Astrocyte (in vitro differentiated cells and primary cell): ENCODE measurements at regions not wholly inside any gene's neighbourhood (a gene's known extent, or its start where the extent isn't known, plus 50 kb on each side); places are given as distances from the start of the nearest gene placed in this dataset.

Source experiments
- DNase-seq: peaks from one replicate; pipeline ENCODE4 v3.0.0-alpha.2; 2010; ENCODE audit warnings: low read depth
- FAIRE-seq: peaks from 2 replicates; lab custom pipeline; 2011; peaks lifted over from hg19 to GRCh38; lab: Jason Lieb, UNC
- H2AFZ ChIP-seq: 2 replicates; pipeline ENCODE4 v1.6.0; 2012; ENCODE audit warnings: low read depth, low read length, inconsistent platforms
- H3K27ac ChIP-seq: 2 replicates; pipeline ENCODE4 v1.5.1; 2011; ENCODE audit warnings: low read depth, low read length, inconsistent platforms
- H3K27me3 ChIP-seq: 2 replicates; pipeline ENCODE4 v1.6.0; 2011; ENCODE audit warnings: low read length, inconsistent platforms; ENCODE audit not compliant: insufficient read depth
- H3K36me3 ChIP-seq: 2 replicates; pipeline ENCODE4 v1.5.1; 2011; ENCODE audit warnings: low read length, inconsistent platforms; ENCODE audit not compliant: insufficient read depth
- H3K4me1 ChIP-seq: 2 replicates; pipeline ENCODE4 v1.5.1; 2011; ENCODE audit warnings: low read length, inconsistent platforms; ENCODE audit not compliant: insufficient read depth
- H3K4me2 ChIP-seq: 2 replicates; pipeline ENCODE4 v1.6.0; 2012; ENCODE audit warnings: low read length, inconsistent platforms
- H3K4me3 ChIP-seq: 2 replicates; pipeline ENCODE4 v1.5.1; 2011; ENCODE audit warnings: low read depth, mild to moderate bottlenecking, low read length, inconsistent platforms; ENCODE audit not compliant: insufficient read depth
- H3K79me2 ChIP-seq: 2 replicates; pipeline ENCODE4 v1.6.0; 2012; ENCODE audit warnings: mild to moderate bottlenecking, low read length, inconsistent platforms; ENCODE audit not compliant: insufficient read depth
- H3K9ac ChIP-seq: 2 replicates; pipeline ENCODE4 v1.6.0; 2012; ENCODE audit warnings: mild to moderate bottlenecking, low read length, inconsistent platforms
- H3K9me3 ChIP-seq: 2 replicates; pipeline ENCODE4 v1.5.1; 2012; ENCODE audit warnings: low read depth, mild to moderate bottlenecking, low read length, inconsistent platforms; ENCODE audit not compliant: insufficient read depth
- H4K20me1 ChIP-seq: 2 replicates; pipeline ENCODE4 v1.6.0; 2012; ENCODE audit warnings: low read length, inconsistent platforms; ENCODE audit not compliant: insufficient read depth
- H3K27ac Mint-ChIP-seq: one replicate; pipeline ENCODE4 v1.8.0; 2021; ENCODE audit warnings: mild to moderate bottlenecking, mixed read lengths; ENCODE audit not compliant: unreplicated experiment
- H3K27me3 Mint-ChIP-seq: one replicate; pipeline ENCODE4 v1.8.0; 2021; ENCODE audit warnings: low read depth, mixed read lengths; ENCODE audit not compliant: unreplicated experiment
- H3K36me3 Mint-ChIP-seq: one replicate; pipeline ENCODE4 v1.8.0; 2021; ENCODE audit warnings: low read depth, mixed read lengths; ENCODE audit not compliant: unreplicated experiment
- H3K4me1 Mint-ChIP-seq: one replicate; pipeline ENCODE4 v1.8.0; 2021; ENCODE audit warnings: low read depth, mixed read lengths; ENCODE audit not compliant: unreplicated experiment
- H3K4me3 Mint-ChIP-seq: one replicate; pipeline ENCODE4 v1.8.0; 2021; ENCODE audit warnings: mild to moderate bottlenecking, moderate library complexity, mixed read lengths; ENCODE audit not compliant: unreplicated experiment
- H3K9me3 Mint-ChIP-seq: one replicate; pipeline ENCODE4 v1.8.0; 2021; ENCODE audit warnings: mild to moderate bottlenecking, mixed read lengths; ENCODE audit not compliant: unreplicated experiment
- CTCF ChIP-seq: IDR thresholded peaks from 2 replicates; pipeline ENCODE4 v1.5.1; 2011; ENCODE audit warnings: low read depth, mild to moderate bottlenecking, inconsistent platforms, low read length, moderate library complexity; ENCODE audit not compliant: insufficient read depth
- EZH2 ChIP-seq: IDR thresholded peaks from 2 replicates; pipeline ENCODE4 v1.6.1; 2012; ENCODE audit warnings: mild to moderate bottlenecking, low read length, inconsistent platforms; ENCODE audit not compliant: insufficient read depth

GRCh38 chr5:125874057-125874456 lies 549.2 kb upstream of the GRAMD2B start:
- no peak for DNase-seq
- Mint-ChIP-seq H3K9me3 (no peaks in the 10 kb centered on the region), H3K36me3 (no peaks in the 10 kb centered on the region), H3K4me1 (no peaks in the 10 kb centered on the region), H3K4me3 (no peak overlapping the region), H3K27ac (no peak overlapping the region), H3K27me3 (no peaks in the 10 kb centered on the region)
- no peak overlapping the region for H3K9ac ChIP-seq
- H3K4me3 ChIP-seq = no peak overlapping the region
- TF ChIP-seq EZH2 (no peak), CTCF (no peak)
- H3K9me3 ChIP-seq = peaks cover 3% of the 10 kb centered on the region
- H3K27me3 ChIP-seq = no peaks in the 10 kb centered on the region
- no peak overlapping the region for H2AFZ ChIP-seq
- no peak overlapping the region for H3K4me2 ChIP-seq
- H3K79me2 ChIP-seq = no peaks in the 10 kb centered on the region
- H3K4me1 ChIP-seq = no peaks in the 10 kb centered on the region
- H3K27ac ChIP-seq = no peak overlapping the region
- no peaks in the 10 kb centered on the region for H3K36me3 ChIP-seq
- H4K20me1 ChIP-seq = no peaks in the 10 kb centered on the region
- FAIRE-seq = no peak

DNA sequence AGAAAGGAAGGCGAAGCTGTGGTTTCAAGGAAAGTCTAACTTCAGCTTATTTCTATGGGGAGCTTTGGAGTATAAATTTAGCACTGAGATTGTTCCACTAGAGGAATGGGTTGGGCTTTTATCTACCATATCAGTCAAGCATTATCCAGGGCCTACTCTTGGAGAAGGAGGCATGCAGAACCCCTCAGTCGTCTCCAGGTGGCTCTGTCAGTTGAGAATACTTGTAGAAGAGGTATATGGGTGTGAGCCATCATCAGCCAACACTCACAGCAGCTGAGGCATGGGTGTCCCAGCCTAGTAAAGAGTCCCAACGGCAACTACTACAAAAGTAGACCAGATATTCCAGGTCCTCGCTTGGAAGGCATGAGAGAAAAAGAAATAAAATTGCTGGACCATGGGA lies 548.5 kb upstream of the GRAMD2B start:
- Mint-ChIP-seq H3K4me1 (no peaks in the 10 kb centered on the region), H3K4me3 (no peak overlapping the region), H3K27ac (no peak overlapping the region), H3K9me3 (no peaks in the 10 kb centered on the region), H3K36me3 (no peaks in the 10 kb centered on the region), H3K27me3 (peaks cover 3% of the 10 kb centered on the region)
- Histone ChIP-seq H2AFZ (no peak overlapping the region), H3K9me3 (peaks cover 3% of the 10 kb centered on the region), H3K79me2 (no peaks in the 10 kb centered on the region), H3K4me1 (no peaks in the 10 kb centered on the region), H4K20me1 (no peaks in the 10 kb centered on the region), H3K27me3 (no peaks in the 10 kb centered on the region), H3K27ac (no peak overlapping the region), H3K4me2 (no peak overlapping the region), H3K4me3 (no peak overlapping the region), H3K9ac (no peak overlapping the region), H3K36me3 (no peaks in the 10 kb centered on the region)
- DNase-seq = no peak
- FAIRE-seq = no peak
- TF ChIP-seq EZH2 = no peak
- TF ChIP-seq CTCF = no peak

DNA sequence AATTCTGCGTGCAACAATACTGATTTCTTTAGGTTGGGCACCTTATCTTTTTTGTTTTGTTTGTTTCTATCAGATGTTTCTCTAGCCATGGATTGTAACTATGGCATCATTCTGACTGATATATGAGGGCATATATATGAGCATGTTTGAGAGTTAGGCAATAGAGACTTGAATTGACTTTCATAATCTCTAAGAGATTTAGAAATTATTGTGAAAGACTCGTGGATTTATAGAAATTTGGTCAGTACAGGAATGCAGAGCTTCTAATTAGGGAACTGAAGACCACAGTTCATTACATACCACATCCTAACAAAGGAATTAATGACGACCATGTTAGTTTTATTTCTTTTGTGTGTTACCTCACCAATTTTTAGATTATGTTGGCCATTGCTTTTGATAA lies 546.0 kb upstream of the GRAMD2B start:
- H3K27me3 ChIP-seq = no peaks in the 10 kb centered on the region
- H3K4me1 ChIP-seq = no peaks in the 10 kb centered on the region
- no peak overlapping the region for H3K4me2 ChIP-seq
- no peak for DNase-seq
- Mint-ChIP-seq H3K27ac (no peak overlapping the region), H3K9me3 (no peaks in the 10 kb centered on the region), H3K27me3 (peaks cover 3% of the 10 kb centered on the region), H3K36me3 (no peaks in the 10 kb centered on the region), H3K4me1 (no peaks in the 10 kb centered on the region), H3K4me3 (no peak overlapping the region)
- H3K36me3 ChIP-seq = no peaks in the 10 kb centered on the region
- H4K20me1 ChIP-seq = no peaks in the 10 kb centered on the region
- no peak for TF ChIP-seq EZH2
- TF ChIP-seq CTCF = no peak
- no peak overlapping the region for H3K27ac ChIP-seq
- H3K79me2 ChIP-seq = no peaks in the 10 kb centered on the region
- H3K4me3 ChIP-seq = no peak overlapping the region
- no peak for FAIRE-seq
- H3K9me3 ChIP-seq = peaks cover 3% of the 10 kb centered on the region
- no peak overlapping the region for H2AFZ ChIP-seq
- H3K9ac ChIP-seq = no peak overlapping the region
